OCI-LY3 (cell line): ENCODE measurements at regions not wholly inside any gene's neighbourhood (a gene's known extent, or its start where the extent isn't known, plus 50 kb on each side); places are given as distances from the start of the nearest gene placed in this dataset.

Experiments used
- H2AFZ ChIP-seq: fragments of 200-600, 300-600 bp; shearing (Covaris generic); 2 replicates; pipeline ENCODE4 v1.6.0; 2014; ENCODE audit warnings: antibody characterized with exemption, low read depth, low read length
- H3K27ac ChIP-seq: fragments of 200-600, 300-600 bp; sonication (generic); 2 replicates; pipeline ENCODE4 v1.5.1; 2014; ENCODE audit warnings: mild to moderate bottlenecking, low read length, moderate library complexity, mixed read lengths
- H3K27me3 ChIP-seq: fragments of 200-600, 300-600 bp; sonication (generic); 2 replicates; pipeline ENCODE4 v1.6.1; 2014; ENCODE audit warnings: low read depth, low read length, mixed read lengths
- H3K36me3 ChIP-seq: fragments of 200-600, 300-600 bp; sonication (generic); replicated peaks from 2 replicates; pipeline ENCODE3; 2014; ENCODE audit warnings: low read depth, low read length, mixed read lengths
- H3K4me1 ChIP-seq: fragments of 300-600, 200-600 bp; sonication (generic); 2 replicates; pipeline ENCODE4 v1.6.1; 2014; ENCODE audit warnings: low read length, mixed read lengths
- H3K4me2 ChIP-seq: fragments of 200-600, 300-600 bp; sonication (generic); 2 replicates; pipeline ENCODE4 v1.6.1; 2014; ENCODE audit warnings: low read length, mixed read lengths
- H3K4me3 ChIP-seq: fragments of 300-600, 200-600 bp; sonication (generic); 2 replicates; pipeline ENCODE4 v1.5.1; 2014; ENCODE audit warnings: antibody characterized with exemption, mild to moderate bottlenecking, low read length, moderate library complexity
- H3K79me2 ChIP-seq: fragments of 300-600, 200-600 bp; shearing (Covaris generic); 2 replicates; pipeline ENCODE4 v1.6.1; 2014; ENCODE audit warnings: mild to moderate bottlenecking, low read length, mixed read lengths
- H3K9ac ChIP-seq: fragments of 300-600, 200-600 bp; shearing (Covaris generic); 2 replicates; pipeline ENCODE4 v1.6.0; 2014; ENCODE audit warnings: mild to moderate bottlenecking, low read length, moderate library complexity
- H3K9me3 ChIP-seq: fragments of 200-600, 300-600 bp; shearing (Covaris generic); 2 replicates; pipeline ENCODE4 v1.6.1; 2014; ENCODE audit warnings: low read length, mixed read lengths; ENCODE audit not compliant: insufficient read depth
- H4K20me1 ChIP-seq: fragments of 200-600, 300-600 bp; sonication (generic); 2 replicates; pipeline ENCODE4 v1.6.1; 2016; ENCODE audit warnings: low read length, mixed read lengths; ENCODE audit not compliant: insufficient read depth
- CTCF ChIP-seq: fragments of 200-600, 300-600 bp; sonication (generic); IDR thresholded peaks from 2 replicates; pipeline ENCODE4 v1.5.1; 2014; ENCODE audit warnings: antibody characterized with exemption, low read length, low read depth
- EZH2phosphoT487 ChIP-seq: fragments of 200-600 bp; shearing (Covaris generic); IDR thresholded peaks from 2 replicates; pipeline ENCODE4 v1.6.1; 2018; ENCODE audit warnings: antibody characterized with exemption, mixed run types, low read depth

GRCh38 chr11:103789952-103790351 lies 246.5 kb upstream of the DDI1 start:
- TF ChIP-seq CTCF = no peak
- TF ChIP-seq EZH2phosphoT487 = no peak

GRCh38 chr11:103792981-103793468 lies 243.4 kb upstream of the DDI1 start:
- Histone ChIP-seq H4K20me1 (no peaks in the 10 kb centered on the region), H3K4me3 (no peak overlapping the region), H2AFZ (no peak overlapping the region), H3K9ac (no peak overlapping the region), H3K27ac (no peak overlapping the region), H3K9me3 (no peaks in the 10 kb centered on the region), H3K36me3 (no peaks in the 10 kb centered on the region), H3K4me2 (no peak overlapping the region), H3K4me1 (no peaks in the 10 kb centered on the region), H3K79me2 (no peaks in the 10 kb centered on the region), H3K27me3 (no peaks in the 10 kb centered on the region)
- TF ChIP-seq EZH2phosphoT487 = no peak
- no peak for TF ChIP-seq CTCF

More at GRCh38 chr11:103789952-103790351, 246.5 kb upstream of the DDI1 start:
- Histone ChIP-seq H4K20me1 (no peaks in the 10 kb centered on the region), H3K27ac (no peak overlapping the region), H3K9me3 (no peaks in the 10 kb centered on the region), H3K9ac (no peak overlapping the region), H3K27me3 (no peaks in the 10 kb centered on the region), H3K4me3 (no peak overlapping the region), H3K79me2 (no peaks in the 10 kb centered on the region), H3K4me1 (no peaks in the 10 kb centered on the region), H3K36me3 (no peaks in the 10 kb centered on the region), H2AFZ (no peak overlapping the region), H3K4me2 (no peak overlapping the region)

GRCh38 chr11:103794262-103794661 lies 242.2 kb upstream of the DDI1 start:
- no peaks in the 10 kb centered on the region for H4K20me1 ChIP-seq
- no peaks in the 10 kb centered on the region for H3K9me3 ChIP-seq
- no peak overlapping the region for H3K4me3 ChIP-seq
- no peaks in the 10 kb centered on the region for H3K4me1 ChIP-seq
- H3K4me2 ChIP-seq = no peak overlapping the region
- no peaks in the 10 kb centered on the region for H3K27me3 ChIP-seq
- no peak overlapping the region for H2AFZ ChIP-seq
- H3K36me3 ChIP-seq = no peaks in the 10 kb centered on the region
- H3K27ac ChIP-seq = no peak overlapping the region
- no peak for TF ChIP-seq CTCF
- no peak for TF ChIP-seq EZH2phosphoT487
- no peaks in the 10 kb centered on the region for H3K79me2 ChIP-seq
- H3K9ac ChIP-seq = no peak overlapping the region

GRCh38 chr11:103798026-103798425 lies 238.4 kb upstream of the DDI1 start:
- Histone ChIP-seq H3K9me3 (no peaks in the 10 kb centered on the region), H2AFZ (no peak overlapping the region), H3K4me3 (no peak overlapping the region), H3K27me3 (no peaks in the 10 kb centered on the region), H3K79me2 (no peaks in the 10 kb centered on the region), H3K36me3 (no peaks in the 10 kb centered on the region), H3K27ac (no peak overlapping the region), H4K20me1 (no peaks in the 10 kb centered on the region), H3K4me1 (no peaks in the 10 kb centered on the region), H3K4me2 (no peak overlapping the region), H3K9ac (no peak overlapping the region)
- TF ChIP-seq EZH2phosphoT487 (no peak), CTCF (no peak)
